HCT116 (cell line): ENCODE measurements at regions not wholly inside any gene's neighbourhood (a gene's known extent, or its start where the extent isn't known, plus 50 kb on each side); places are given as distances from the start of the nearest gene placed in this dataset.

Source experiments
- ATAC-seq: fragments of 200-7000 bp; cut with Tn5 transposase; 2 replicates; pipeline ENCODE4 v1.9.1; 2020; ENCODE audit warnings: mild to moderate bottlenecking, moderate library complexity
- BruUV-seq: library from RNA; stranded (reverse); fragments of 400-500 nt; replicated peaks from 2 replicates; lab custom pipeline; 2021; lab: Mats Ljungman, UMichigan
- CTCF ChIA-PET: fragments of 300-600 bp; sonication (Branson Sonifier 250); formaldehyde crosslinking; loops from one replicate; lab custom pipeline; 2021; ENCODE audit warnings: antibody characterized with exemption; lab: Charles Lee
- POLR2A ChIA-PET: fragments of 300-600, 350-600 bp; sonication (Branson Sonifier 250); formaldehyde crosslinking; loops from one replicate; lab custom pipeline; 2021; ENCODE audit warnings: antibody characterized with exemption; lab: Charles Lee
- RAD21 ChIA-PET, 2 experiments: fragments of 300-600 bp; sonication (Branson Sonifier 250); formaldehyde crosslinking; loops; one replicate each; lab custom pipeline; 2023; ENCODE audit warnings: low total read pairs in 2 of 2; ENCODE audit not compliant: uncharacterized antibody in 2 of 2, unreplicated experiment in 2 of 2, low non-redundant PET in 1 of 2; lab: Charles Lee
- DNase-seq: peaks from one replicate; pipeline ENCODE4 v3.0.0-alpha.2; 2010; ENCODE audit warnings: low read depth, low spot score
- H2AFZ ChIP-seq: fragments of 200-600 bp; shearing (Covaris generic), sonication (generic); 2 replicates; pipeline ENCODE4 v1.6.1; 2017; ENCODE audit warnings: low read depth, mixed run types, mixed read lengths, antibody characterized with exemption, low read length; ENCODE audit not compliant: poor library complexity, severe bottlenecking
- H3K27ac ChIP-seq: 2 replicates; pipeline ENCODE4 v1.5.1; 2012; ENCODE audit warnings: low read depth, low read length
- H3K27me3 ChIP-seq: fragments of 200-600 bp; sonication (generic); 2 replicates; pipeline ENCODE4 v1.6.1; 2016; ENCODE audit warnings: mixed run types, low read length, mixed read lengths; ENCODE audit not compliant: insufficient read depth
- H3K36me3 ChIP-seq, 2 experiments: fragments of 200-500 bp in 1 of 2; fragments of 200-600 bp in 1 of 2; sonication (Bioruptor generic) in 1 of 2; sonication (generic) in 1 of 2; 2 replicates each; pipeline versions ENCODE4 v1.5.1 to v1.6.1; 2014 to 2016; ENCODE audit warnings: low read length in 2 of 2, inconsistent platforms in 1 of 2, mixed read lengths in 1 of 2, mixed run types in 1 of 2; ENCODE audit not compliant: insufficient read depth in 2 of 2, control insufficient read depth in 1 of 2
- H3K4me1 ChIP-seq, 2 experiments: fragments of 200-600 bp in 1 of 2; sonication (generic) in 1 of 2; 2 replicates each; pipeline versions ENCODE4 v1.5.1 to v1.6.1; 2012 to 2017; ENCODE audit warnings: low read length in 2 of 2, inconsistent platforms in 1 of 2, mild to moderate bottlenecking in 1 of 2, mixed read lengths in 1 of 2, mixed run types in 1 of 2, moderate library complexity in 1 of 2; ENCODE audit not compliant: insufficient read depth in 2 of 2, control insufficient read depth in 1 of 2
- H3K4me2 ChIP-seq: fragments of 200-600 bp; sonication (generic); 2 replicates; pipeline ENCODE4 v1.6.1; 2017; ENCODE audit warnings: mixed run types, low read length, mixed read lengths
- H3K4me3 ChIP-seq, 2 experiments: fragments of 200-600 bp in 1 of 2; sonication (generic) in 1 of 2; replicated peaks in 1 of 2; 2 replicates each; pipeline ENCODE4 v1.5.1; 2011 to 2016; ENCODE audit warnings: low read length in 2 of 2, control low read depth in 1 of 2, low read depth in 1 of 2, mild to moderate bottlenecking in 1 of 2, mixed read lengths in 1 of 2, mixed run types in 1 of 2
- H3K79me2 ChIP-seq: fragments of 200-600 bp; sonication (generic); 2 replicates; pipeline ENCODE4 v1.6.1; 2017; ENCODE audit warnings: mild to moderate bottlenecking, mixed run types, low read length, moderate library complexity, mixed read lengths; ENCODE audit not compliant: insufficient read depth
- H3K9ac ChIP-seq: fragments of 200-600 bp; sonication (generic); 2 replicates; pipeline ENCODE4 v1.6.1; 2016; ENCODE audit warnings: low read length, mixed read lengths
- H3K9me2 ChIP-seq: fragments of 200-600 bp; sonication (generic), shearing (Covaris generic); 2 replicates; pipeline ENCODE4 v1.6.1; 2017; ENCODE audit warnings: mixed run types, mild to moderate bottlenecking, moderate library complexity; ENCODE audit not compliant: insufficient read depth
- H3K9me3 ChIP-seq, 2 experiments: fragments of 200-500 bp in 1 of 2; fragments of 200-600 bp in 1 of 2; sonication (Bioruptor generic) in 1 of 2; sonication (generic) in 1 of 2; 2 replicates each; pipeline ENCODE4 v1.6.1; 2014 to 2017; ENCODE audit warnings: low read length in 2 of 2, mixed read lengths in 2 of 2, inconsistent platforms in 1 of 2, low read depth in 1 of 2, mild to moderate bottlenecking in 1 of 2, mixed run types in 1 of 2, moderate library complexity in 1 of 2; ENCODE audit not compliant: control insufficient read depth in 1 of 2, insufficient read depth in 1 of 2
- H4K20me1 ChIP-seq: fragments of 200-600 bp; sonication (generic), shearing (Covaris generic); 2 replicates; pipeline ENCODE4 v1.6.1; 2017; ENCODE audit warnings: mixed run types, mild to moderate bottlenecking, moderate library complexity; ENCODE audit not compliant: insufficient read depth
- CBX3 ChIP-seq: IDR thresholded peaks from 2 replicates; pipeline ENCODE4 v1.6.1; 2012; ENCODE audit warnings: low read depth
- CEBPB ChIP-seq: IDR thresholded peaks from 2 replicates; pipeline ENCODE4 v1.6.1; 2012; ENCODE audit warnings: low read depth
- EGR1 ChIP-seq: IDR thresholded peaks from 2 replicates; pipeline ENCODE4 v1.6.1; 2012; ENCODE audit warnings: low read depth
- JUND ChIP-seq: IDR thresholded peaks from 2 replicates; pipeline ENCODE4 v1.6.1; 2012
- POLR2A ChIP-seq: IDR thresholded peaks from 2 replicates; pipeline ENCODE4 v1.7.0; 2011; ENCODE audit warnings: borderline replicate concordance; ENCODE audit not compliant: insufficient read depth, insufficient read length; ENCODE audit errors: extremely low read depth
- RAD21 ChIP-seq: IDR thresholded peaks from 2 replicates; pipeline ENCODE4 v1.6.1; 2012; ENCODE audit warnings: low read depth, mild to moderate bottlenecking
- SRF ChIP-seq: IDR thresholded peaks from 2 replicates; pipeline ENCODE4 v1.6.1; 2012; ENCODE audit warnings: low read depth
- TCF7L2 ChIP-seq: IDR thresholded peaks from 2 replicates; pipeline ENCODE4 v1.7.0; 2011; ENCODE audit warnings: borderline replicate concordance, inconsistent platforms; ENCODE audit not compliant: insufficient read depth, insufficient read length; ENCODE audit errors: extremely low read depth
- YY1 ChIP-seq: IDR thresholded peaks from 2 replicates; pipeline ENCODE4 v1.6.1; 2011; ENCODE audit warnings: low read length, low read depth, moderate library complexity, mild to moderate bottlenecking; ENCODE audit not compliant: insufficient replicate concordance; ENCODE audit errors: extremely low read depth
- ZFX ChIP-seq: fragments of 450-650 bp; IDR thresholded peaks from 2 replicates; pipeline ENCODE4 v1.6.1; 2017
- ZNF274 ChIP-seq: fragments of 200-500 bp; sonication (Bioruptor generic); IDR thresholded peaks from 2 replicates; pipeline ENCODE4 v1.6.1; 2014; ENCODE audit warnings: mild to moderate bottlenecking, low read depth, low read length, inconsistent platforms
- intact Hi-C: fragments of 100-400 bp; cut with micrococcal nuclease; formaldehyde crosslinking; loops from 2 replicates; pipeline ENCODE4 v1.10.0; 2022
- TF ChIP-seq, protein P1 (sequence below): IDR thresholded peaks from 2 replicates; pipeline ENCODE4 v1.6.1; 2012
- TF ChIP-seq, protein P2 (sequence below), 3 experiments: fragments of 200-600 bp in 1 of 3; sonication (generic) in 1 of 3; IDR thresholded peaks in 2 of 3; conservative IDR thresholded peaks in 1 of 3; 2 replicates each; pipeline ENCODE4 v1.5.1; 2012 to 2017; ENCODE audit warnings: low read depth in 2 of 3, low read length in 2 of 3, antibody characterized with exemption in 1 of 3, borderline replicate concordance in 1 of 3, control low read depth in 1 of 3, mild to moderate bottlenecking in 1 of 3, mixed read lengths in 1 of 3, mixed run types in 1 of 3, moderate library complexity in 1 of 3; ENCODE audit not compliant: insufficient read depth in 1 of 3
- TF ChIP-seq, protein P3 (sequence below): IDR thresholded peaks from 2 replicates; pipeline ENCODE4 v1.6.1; 2012
- TF ChIP-seq, protein P4 (sequence below): IDR thresholded peaks from 2 replicates; pipeline ENCODE4 v1.6.1; 2011; ENCODE audit warnings: mild to moderate bottlenecking, low read length, moderate library complexity; ENCODE audit not compliant: insufficient replicate concordance; ENCODE audit errors: extremely low read depth
- TF ChIP-seq, protein P5 (sequence below): IDR thresholded peaks from 2 replicates; pipeline ENCODE4 v1.6.1; 2012; ENCODE audit warnings: low read depth

DNA sequence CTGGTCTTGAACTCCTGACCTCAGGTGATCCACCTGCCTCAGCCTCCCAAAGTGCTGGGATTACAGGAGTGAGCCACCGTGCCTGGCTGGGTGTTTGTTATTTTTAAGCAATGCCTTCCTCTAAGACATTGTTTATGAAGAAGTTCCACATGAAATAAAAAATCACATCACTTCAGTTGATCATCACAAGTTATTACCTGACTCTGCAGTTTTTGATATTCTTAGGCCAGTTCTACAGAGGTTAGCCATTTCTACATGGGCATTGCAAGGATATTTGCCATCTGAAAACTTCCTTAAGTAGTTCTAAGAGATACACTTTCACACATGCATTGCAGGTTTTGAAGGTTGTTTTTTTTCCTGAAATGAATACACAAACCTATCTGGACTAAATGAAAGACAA is 82.1 kb downstream of the PYDC2 start:
- no peaks in the 10 kb centered on the region for H3K79me2 ChIP-seq
- H3K4me1 ChIP-seq: no peaks in the 10 kb centered on the region
- H3K4me3 ChIP-seq: no peak overlapping the region
- ChIA-PET POLR2A (no interaction called here), RAD21 (no interaction called here), CTCF (no interaction called here)
- no peak overlapping the region for H3K4me2 ChIP-seq
- no peaks in the 10 kb centered on the region for H3K9me3 ChIP-seq
- no TSS peak for BruUV-seq
- no peaks in the 10 kb centered on the region for H3K9me2 ChIP-seq
- ATAC-seq: no peak
- no peak for DNase-seq
- no peaks in the 10 kb centered on the region for H3K36me3 ChIP-seq
- intact Hi-C loops: no loop called here
- no peaks in the 10 kb centered on the region for H4K20me1 ChIP-seq
- no peak overlapping the region for H3K27ac ChIP-seq
- no peak overlapping the region for H3K9ac ChIP-seq
- TF ChIP-seq TCF7L2 (no peak), RAD21 (no peak), CEBPB (no peak), ZNF274 (no peak), CBX3 (no peak), EGR1 (no peak), POLR2A (no peak), JUND (no peak), YY1 (no peak), SRF (no peak), ZFX (no peak)
- TF ChIP-seq, protein P1, sequence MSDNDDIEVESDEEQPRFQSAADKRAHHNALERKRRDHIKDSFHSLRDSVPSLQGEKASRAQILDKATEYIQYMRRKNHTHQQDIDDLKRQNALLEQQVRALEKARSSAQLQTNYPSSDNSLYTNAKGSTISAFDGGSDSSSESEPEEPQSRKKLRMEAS: no peak
- TF ChIP-seq, protein P2, sequence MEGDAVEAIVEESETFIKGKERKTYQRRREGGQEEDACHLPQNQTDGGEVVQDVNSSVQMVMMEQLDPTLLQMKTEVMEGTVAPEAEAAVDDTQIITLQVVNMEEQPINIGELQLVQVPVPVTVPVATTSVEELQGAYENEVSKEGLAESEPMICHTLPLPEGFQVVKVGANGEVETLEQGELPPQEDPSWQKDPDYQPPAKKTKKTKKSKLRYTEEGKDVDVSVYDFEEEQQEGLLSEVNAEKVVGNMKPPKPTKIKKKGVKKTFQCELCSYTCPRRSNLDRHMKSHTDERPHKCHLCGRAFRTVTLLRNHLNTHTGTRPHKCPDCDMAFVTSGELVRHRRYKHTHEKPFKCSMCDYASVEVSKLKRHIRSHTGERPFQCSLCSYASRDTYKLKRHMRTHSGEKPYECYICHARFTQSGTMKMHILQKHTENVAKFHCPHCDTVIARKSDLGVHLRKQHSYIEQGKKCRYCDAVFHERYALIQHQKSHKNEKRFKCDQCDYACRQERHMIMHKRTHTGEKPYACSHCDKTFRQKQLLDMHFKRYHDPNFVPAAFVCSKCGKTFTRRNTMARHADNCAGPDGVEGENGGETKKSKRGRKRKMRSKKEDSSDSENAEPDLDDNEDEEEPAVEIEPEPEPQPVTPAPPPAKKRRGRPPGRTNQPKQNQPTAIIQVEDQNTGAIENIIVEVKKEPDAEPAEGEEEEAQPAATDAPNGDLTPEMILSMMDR (IDR thresholded peaks at IDR 0.05 in 2 of 3, conservative IDR thresholded peaks at IDR 0.05 in 1 of 3; ENCODE audit: borderline replicate concordance in 1 of 3, insufficient read depth in 1 of 3, low read depth in 2 of 3, low read length in 2 of 3): no peak
- TF ChIP-seq, protein P3, sequence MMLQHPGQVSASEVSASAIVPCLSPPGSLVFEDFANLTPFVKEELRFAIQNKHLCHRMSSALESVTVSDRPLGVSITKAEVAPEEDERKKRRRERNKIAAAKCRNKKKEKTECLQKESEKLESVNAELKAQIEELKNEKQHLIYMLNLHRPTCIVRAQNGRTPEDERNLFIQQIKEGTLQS: no peak
- TF ChIP-seq, protein P4, sequence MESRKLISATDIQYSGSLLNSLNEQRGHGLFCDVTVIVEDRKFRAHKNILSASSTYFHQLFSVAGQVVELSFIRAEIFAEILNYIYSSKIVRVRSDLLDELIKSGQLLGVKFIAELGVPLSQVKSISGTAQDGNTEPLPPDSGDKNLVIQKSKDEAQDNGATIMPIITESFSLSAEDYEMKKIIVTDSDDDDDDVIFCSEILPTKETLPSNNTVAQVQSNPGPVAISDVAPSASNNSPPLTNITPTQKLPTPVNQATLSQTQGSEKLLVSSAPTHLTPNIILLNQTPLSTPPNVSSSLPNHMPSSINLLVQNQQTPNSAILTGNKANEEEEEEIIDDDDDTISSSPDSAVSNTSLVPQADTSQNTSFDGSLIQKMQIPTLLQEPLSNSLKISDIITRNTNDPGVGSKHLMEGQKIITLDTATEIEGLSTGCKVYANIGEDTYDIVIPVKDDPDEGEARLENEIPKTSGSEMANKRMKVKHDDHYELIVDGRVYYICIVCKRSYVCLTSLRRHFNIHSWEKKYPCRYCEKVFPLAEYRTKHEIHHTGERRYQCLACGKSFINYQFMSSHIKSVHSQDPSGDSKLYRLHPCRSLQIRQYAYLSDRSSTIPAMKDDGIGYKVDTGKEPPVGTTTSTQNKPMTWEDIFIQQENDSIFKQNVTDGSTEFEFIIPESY: no peak
- TF ChIP-seq, protein P5, sequence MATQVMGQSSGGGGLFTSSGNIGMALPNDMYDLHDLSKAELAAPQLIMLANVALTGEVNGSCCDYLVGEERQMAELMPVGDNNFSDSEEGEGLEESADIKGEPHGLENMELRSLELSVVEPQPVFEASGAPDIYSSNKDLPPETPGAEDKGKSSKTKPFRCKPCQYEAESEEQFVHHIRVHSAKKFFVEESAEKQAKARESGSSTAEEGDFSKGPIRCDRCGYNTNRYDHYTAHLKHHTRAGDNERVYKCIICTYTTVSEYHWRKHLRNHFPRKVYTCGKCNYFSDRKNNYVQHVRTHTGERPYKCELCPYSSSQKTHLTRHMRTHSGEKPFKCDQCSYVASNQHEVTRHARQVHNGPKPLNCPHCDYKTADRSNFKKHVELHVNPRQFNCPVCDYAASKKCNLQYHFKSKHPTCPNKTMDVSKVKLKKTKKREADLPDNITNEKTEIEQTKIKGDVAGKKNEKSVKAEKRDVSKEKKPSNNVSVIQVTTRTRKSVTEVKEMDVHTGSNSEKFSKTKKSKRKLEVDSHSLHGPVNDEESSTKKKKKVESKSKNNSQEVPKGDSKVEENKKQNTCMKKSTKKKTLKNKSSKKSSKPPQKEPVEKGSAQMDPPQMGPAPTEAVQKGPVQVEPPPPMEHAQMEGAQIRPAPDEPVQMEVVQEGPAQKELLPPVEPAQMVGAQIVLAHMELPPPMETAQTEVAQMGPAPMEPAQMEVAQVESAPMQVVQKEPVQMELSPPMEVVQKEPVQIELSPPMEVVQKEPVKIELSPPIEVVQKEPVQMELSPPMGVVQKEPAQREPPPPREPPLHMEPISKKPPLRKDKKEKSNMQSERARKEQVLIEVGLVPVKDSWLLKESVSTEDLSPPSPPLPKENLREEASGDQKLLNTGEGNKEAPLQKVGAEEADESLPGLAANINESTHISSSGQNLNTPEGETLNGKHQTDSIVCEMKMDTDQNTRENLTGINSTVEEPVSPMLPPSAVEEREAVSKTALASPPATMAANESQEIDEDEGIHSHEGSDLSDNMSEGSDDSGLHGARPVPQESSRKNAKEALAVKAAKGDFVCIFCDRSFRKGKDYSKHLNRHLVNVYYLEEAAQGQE: no peak
- H3K27me3 ChIP-seq: no peaks in the 10 kb centered on the region
- H2AFZ ChIP-seq: no peak overlapping the region
